Raji (cell line): ENCODE measurements at regions not wholly inside any gene's neighbourhood (a gene's known extent, or its start where the extent isn't known, plus 50 kb on each side); places are given as distances from the start of the nearest gene placed in this dataset.
A peak's percentile ranks its signal among the peaks of the same experiment; 100 is the strongest.

Source experiments
- POLR2A ChIP-seq: IDR thresholded peaks from 2 replicates; pipeline ENCODE4 v1.6.1; 2011; ENCODE audit warnings: low read depth, low read length, control low read depth; ENCODE audit not compliant: insufficient read depth

DNA sequence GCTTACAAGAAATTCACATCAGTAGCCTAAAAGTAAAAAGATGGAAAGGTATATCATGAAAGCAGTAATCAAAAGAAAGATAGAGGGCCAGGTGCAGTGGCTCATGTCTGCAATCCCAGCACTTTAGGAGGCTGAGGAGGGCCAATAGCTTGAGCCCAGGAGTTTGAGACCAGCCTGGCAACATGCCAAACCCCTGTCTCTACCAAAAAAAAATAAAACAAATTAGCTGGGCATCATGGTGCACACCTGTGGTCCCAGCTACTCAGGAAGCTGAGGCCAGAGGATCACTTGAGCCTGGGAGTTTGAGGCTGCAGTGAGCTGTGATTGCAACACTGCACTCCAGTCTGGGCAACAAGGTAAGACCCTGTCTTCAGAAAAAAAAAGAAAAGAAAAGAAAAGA is 55.5 kb downstream of the GSPT2 start:
- no peak for TF ChIP-seq POLR2A

GRCh38 chrX:51802917-51803688 is 59.9 kb downstream of the GSPT2 start:
- TF ChIP-seq POLR2A: peak; percentile 77

- no peak for TF ChIP-seq POLR2A
These were observed 60.6 kb downstream of the GSPT2 start for GRCh38 chrX:51803833-51804232.

- TF ChIP-seq POLR2A: no peak
These were observed 61.5 kb downstream of the GSPT2 start for GRCh38 chrX:51804741-51805140.

GRCh38 chrX:51813886-51814460 is 70.7 kb downstream of the GSPT2 start:
- no peak for TF ChIP-seq POLR2A

DNA sequence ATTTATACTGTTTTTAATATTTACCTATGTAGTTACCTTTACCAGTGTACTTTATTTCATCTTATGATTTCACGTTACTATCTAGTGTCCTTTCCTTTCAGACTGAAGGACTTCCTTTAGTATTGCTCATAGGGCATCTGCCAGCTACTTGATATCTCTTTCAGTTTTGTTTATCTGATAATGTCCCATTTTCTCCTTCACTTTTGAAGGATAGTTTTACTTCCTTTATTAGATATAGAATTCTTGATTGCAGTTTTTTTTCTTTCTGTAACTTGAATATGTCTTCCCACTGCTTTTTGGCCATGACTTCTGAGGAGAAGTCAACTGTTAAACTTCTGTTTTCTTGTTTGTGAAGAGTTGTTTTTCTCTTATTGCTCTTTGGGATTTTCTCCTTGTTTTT is 69.4 kb upstream of the MAGED1 start:
- TF ChIP-seq POLR2A: no peak

DNA sequence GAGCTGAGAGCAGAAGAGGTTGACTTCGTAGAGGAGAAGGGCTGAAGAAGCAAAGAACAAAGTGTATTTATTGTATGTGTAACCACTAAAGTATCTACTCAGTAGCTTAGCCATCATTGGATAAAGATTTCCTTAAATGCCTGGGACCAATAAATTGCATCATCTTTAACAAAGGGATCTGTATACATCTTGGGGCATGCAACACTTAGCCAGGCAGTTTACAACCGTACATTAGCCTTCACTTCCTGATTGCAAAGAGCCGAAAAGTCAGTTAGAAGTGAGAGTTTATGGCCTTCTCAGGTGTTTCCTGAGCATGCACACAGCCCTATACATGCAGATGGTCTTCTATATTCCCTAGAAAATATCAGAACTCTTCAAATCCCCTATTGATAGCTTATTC is 68.0 kb upstream of the MAGED1 start:
- TF ChIP-seq POLR2A: no peak

DNA sequence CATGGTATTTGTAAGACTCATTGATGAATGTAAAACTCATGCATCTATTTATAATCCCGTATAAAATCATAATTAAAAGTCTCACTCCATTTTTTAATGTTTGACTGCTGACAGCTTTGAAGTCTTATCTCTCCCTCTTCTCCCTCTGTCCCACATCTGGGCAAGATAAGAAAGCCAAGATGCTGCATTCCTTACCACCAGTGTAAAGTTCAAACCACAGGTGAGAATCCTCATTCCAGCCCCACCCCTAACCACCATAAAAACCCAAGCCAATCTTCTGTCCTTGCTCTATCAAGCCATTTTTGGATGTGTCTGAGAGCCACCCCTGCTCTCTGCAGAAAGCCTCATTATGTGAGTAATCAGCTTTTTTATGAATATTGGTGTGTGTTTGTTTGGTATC is 59.3 kb upstream of the MAGED1 start:
- TF ChIP-seq POLR2A: no peak

DNA sequence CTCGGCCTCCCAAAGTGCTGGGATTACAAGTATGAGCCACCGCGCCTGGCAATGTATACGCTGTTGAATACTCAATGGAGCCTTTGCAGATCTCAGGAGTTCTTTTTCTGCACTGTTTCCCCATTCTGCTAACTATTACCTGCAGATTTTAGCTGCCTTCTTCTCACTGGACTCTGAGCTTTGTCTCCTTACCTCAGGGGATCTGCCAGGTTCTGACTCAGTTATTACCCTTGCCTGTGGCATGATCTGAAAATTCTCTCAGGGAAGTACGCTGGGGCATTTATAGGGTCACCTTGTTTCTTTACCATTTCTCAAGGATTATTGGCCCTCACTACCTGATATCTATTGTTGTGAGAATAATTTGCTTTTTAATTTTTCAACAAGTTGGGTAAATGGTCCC is 56.6 kb upstream of the MAGED1 start:
- no peak for TF ChIP-seq POLR2A

DNA sequence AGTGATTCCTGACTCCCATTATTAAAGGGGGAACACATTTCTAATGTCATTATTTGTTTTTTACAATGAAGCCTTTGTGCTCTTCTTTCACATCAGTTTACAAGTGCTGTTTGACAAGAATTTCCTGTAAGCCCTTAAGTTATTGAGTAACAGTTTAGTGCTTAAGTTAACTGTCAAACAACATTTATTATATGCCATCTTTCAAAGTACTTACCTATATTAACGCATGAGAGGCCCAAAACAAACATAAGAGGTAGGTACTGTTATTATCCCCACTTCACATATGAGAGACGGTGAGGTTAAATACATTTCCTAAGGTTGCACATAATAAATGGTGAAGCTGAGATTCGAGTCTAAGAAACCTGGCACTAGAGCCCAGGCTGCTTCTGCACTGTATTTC is 56.0 kb upstream of the MAGED1 start:
- no peak for TF ChIP-seq POLR2A

- no peak for TF ChIP-seq POLR2A
These were observed 55.5 kb upstream of the MAGED1 start for GRCh38 chrX:51837921-51838320.
